Endothelial cell of umbilical vein (primary cell): ENCODE measurements at regions not wholly inside any gene's neighbourhood (a gene's known extent, or its start where the extent isn't known, plus 50 kb on each side); places are given as distances from the start of the nearest gene placed in this dataset.

ENCODE experiments used
- BruUV-seq: library from RNA; stranded (reverse); fragments of 400-500 nt; replicated peaks from 2 replicates; lab custom pipeline; 2021; lab: Mats Ljungman, UMichigan
- CTCF ChIA-PET: fragments of 300-600, 350-600 bp; sonication (Branson Sonifier 250); formaldehyde crosslinking; loops from one replicate; lab custom pipeline; 2021; ENCODE audit warnings: antibody characterized with exemption, inconsistent platforms; lab: Charles Lee
- POLR2A ChIA-PET: fragments of 300-600, 350-600 bp; sonication (Branson Sonifier 250); formaldehyde crosslinking; loops from one replicate; lab custom pipeline; 2021; ENCODE audit warnings: antibody characterized with exemption, inconsistent platforms; lab: Charles Lee
- DNase-seq: peaks from one replicate; pipeline ENCODE4 v3.0.0-alpha.2; 2011; ENCODE audit warnings: low read depth, low spot score
- FAIRE-seq: peaks from 2 replicates; lab custom pipeline; 2011; peaks lifted over from hg19 to GRCh38; lab: Jason Lieb, UNC
- H2AFZ ChIP-seq: 2 replicates; pipeline ENCODE4 v1.6.0; 2012; ENCODE audit warnings: low read depth, low read length, control low read depth, inconsistent platforms
- H3K27ac ChIP-seq: 2 replicates; pipeline ENCODE4 v1.5.1; 2011; ENCODE audit warnings: low read depth, mild to moderate bottlenecking, control low read depth, low read length, moderate library complexity; ENCODE audit not compliant: insufficient read depth
- H3K27me3 ChIP-seq, 2 experiments: 2 replicates each; pipeline versions ENCODE4 v1.6.0 to v1.6.1; 2011; ENCODE audit warnings: low read length in 2 of 2, mixed read lengths in 1 of 2; ENCODE audit not compliant: control insufficient read depth in 2 of 2, insufficient read depth in 2 of 2
- H3K36me3 ChIP-seq, 2 experiments: 2 replicates in 1 of 2; 3 replicates in 1 of 2; pipeline ENCODE4 v1.5.1; 2011; ENCODE audit warnings: low read length in 2 of 2, mild to moderate bottlenecking in 1 of 2, moderate library complexity in 1 of 2; ENCODE audit not compliant: control insufficient read depth in 2 of 2, insufficient read depth in 2 of 2; ENCODE audit errors: extremely low read depth in 1 of 2
- H3K4me1 ChIP-seq: 3 replicates; pipeline ENCODE4 v1.5.1; 2011; ENCODE audit warnings: mild to moderate bottlenecking, low read length; ENCODE audit not compliant: control insufficient read depth, insufficient read depth; ENCODE audit errors: extremely low read depth
- H3K4me2 ChIP-seq: 2 replicates; pipeline ENCODE4 v1.6.1; 2011; ENCODE audit warnings: low read length, control low read depth, mixed read lengths; ENCODE audit not compliant: insufficient read depth
- H3K4me3 ChIP-seq, 3 experiments: fragments of 200-600 bp in 1 of 3; sonication (generic), shearing (Covaris generic) in 1 of 3; replicated peaks in 1 of 3; 2 replicates each; pipeline ENCODE4 v1.5.1; 2011 to 2016; ENCODE audit warnings: control low read depth in 3 of 3, low read length in 3 of 3, mild to moderate bottlenecking in 2 of 3, inconsistent platforms in 1 of 3, low read depth in 1 of 3, moderate library complexity in 1 of 3; ENCODE audit not compliant: insufficient read depth in 1 of 3
- H3K79me2 ChIP-seq: 2 replicates; pipeline ENCODE4 v1.6.0; 2012; ENCODE audit warnings: low read length, inconsistent platforms; ENCODE audit not compliant: control insufficient read depth, insufficient read depth
- H3K9ac ChIP-seq: replicated peaks from 2 replicates; pipeline ENCODE3; 2011; ENCODE audit warnings: low read length, control low read depth; ENCODE audit not compliant: insufficient read depth; ENCODE audit errors: extremely low read depth
- H3K9me1 ChIP-seq: replicated peaks from 3 replicates; pipeline ENCODE4 v1.6.0; 2011; ENCODE audit warnings: mild to moderate bottlenecking, low read length; ENCODE audit not compliant: control insufficient read depth, insufficient read depth; ENCODE audit errors: extremely low read depth
- H3K9me3 ChIP-seq: replicated peaks from 2 replicates; pipeline ENCODE4 v1.5.1; 2012; ENCODE audit warnings: low read length, inconsistent platforms; ENCODE audit not compliant: control insufficient read depth, insufficient read depth
- H4K20me1 ChIP-seq: replicated peaks from 2 replicates; pipeline ENCODE3; 2011; ENCODE audit warnings: mild to moderate bottlenecking, low read length; ENCODE audit not compliant: control insufficient read depth, insufficient read depth; ENCODE audit errors: extremely low read depth
- EZH2 ChIP-seq: IDR thresholded peaks from 2 replicates; pipeline ENCODE4 v1.6.1; 2012; ENCODE audit warnings: borderline replicate concordance, low read depth, mild to moderate bottlenecking, moderate library complexity, low read length, inconsistent platforms; ENCODE audit not compliant: severe bottlenecking
- FOS ChIP-seq: IDR thresholded peaks from 2 replicates; pipeline ENCODE4 v1.6.1; 2011; ENCODE audit warnings: mild to moderate bottlenecking, low read length, moderate library complexity, borderline replicate concordance; ENCODE audit not compliant: insufficient read depth
- GATA2 ChIP-seq: IDR thresholded peaks from 2 replicates; pipeline ENCODE4 v1.7.0; 2011; ENCODE audit warnings: low read depth, mild to moderate bottlenecking, moderate library complexity, mixed read lengths, low read length; ENCODE audit not compliant: insufficient read length, insufficient read depth
- JUN ChIP-seq: IDR thresholded peaks from 2 replicates; pipeline ENCODE4 v1.6.1; 2011; ENCODE audit warnings: borderline replicate concordance, low read depth; ENCODE audit not compliant: insufficient read length, insufficient read depth
- POLR2A ChIP-seq: IDR thresholded peaks from 2 replicates; pipeline ENCODE4 v1.6.1; 2012; ENCODE audit warnings: low read depth, mild to moderate bottlenecking, control low read depth, low read length
- POLR2AphosphoS5 ChIP-seq: IDR thresholded peaks from 2 replicates; pipeline ENCODE4 v1.6.1; 2012; ENCODE audit warnings: low read depth, mild to moderate bottlenecking, control low read depth, low read length, moderate library complexity; ENCODE audit not compliant: insufficient read depth
- dilution Hi-C: fragments of 300-500 bp; cut with MboI; formaldehyde crosslinking; loops from one replicate; pipeline ENCODE4 v1.15.0; 2019; ENCODE audit warnings: low sequenced_read_pairs; ENCODE audit not compliant: extremely low pct_ligation_motif_present
- intact Hi-C: fragments of 100-400 bp; cut with micrococcal nuclease; formaldehyde crosslinking; loops from one replicate; pipeline ENCODE4 v1.10.0; 2022
- TF ChIP-seq, protein P1 (sequence below), 2 donors: IDR thresholded peaks; 1 replicate in 1 of 2; 2 replicates in 1 of 2; pipeline ENCODE4 v1.5.1; 2011; ENCODE audit warnings: low read length in 2 of 2, mild to moderate bottlenecking in 2 of 2, moderate library complexity in 2 of 2, control low read depth in 1 of 2, inconsistent platforms in 1 of 2, low read depth in 1 of 2; ENCODE audit not compliant: insufficient read depth in 1 of 2; ENCODE audit errors: extremely low read depth in 1 of 2
- TF ChIP-seq, protein P2 (sequence below): IDR thresholded peaks from 2 replicates; pipeline ENCODE4 v1.6.1; 2011; ENCODE audit not compliant: insufficient read depth, insufficient read length

DNA sequence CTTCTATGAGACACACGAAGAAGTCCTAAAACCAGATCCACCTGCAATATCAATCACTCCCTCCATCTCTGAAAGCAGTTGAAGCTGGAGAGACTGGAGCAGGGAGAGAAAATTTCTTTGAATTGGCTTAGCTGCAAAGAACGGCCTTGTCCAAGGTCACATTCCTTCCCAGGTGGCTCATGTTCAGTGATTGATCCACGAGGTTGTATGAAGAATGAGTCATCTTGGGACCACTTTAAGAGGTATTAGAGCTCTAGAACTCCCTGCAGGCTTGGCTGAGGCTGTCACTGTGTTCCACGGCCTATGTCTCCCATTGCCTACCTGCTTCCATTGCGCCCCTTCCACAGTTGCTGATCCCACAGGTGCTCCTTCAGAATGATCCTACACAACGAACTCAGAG is 68.2 kb downstream of the HMHB1 start:
- Histone ChIP-seq H4K20me1 (no peaks in the 10 kb centered on the region), H3K27me3 (peaks cover 0 to 2% of the 10 kb centered on the region in 2 experiments), H3K9me1 (no peaks in the 10 kb centered on the region), H3K9ac (no peak overlapping the region), H3K4me1 (no peaks in the 10 kb centered on the region), H3K4me2 (no peak overlapping the region), H3K9me3 (no peaks in the 10 kb centered on the region), H3K4me3 (no peak overlapping the region), H2AFZ (no peak overlapping the region), H3K79me2 (no peaks in the 10 kb centered on the region), H3K27ac (no peak overlapping the region), H3K36me3 (no peaks in the 10 kb centered on the region)
- ChIA-PET CTCF (interaction anchor here (1.9 kb wide), 1 partner anchor 9 kb away, joined by 6 read pairs; no protein-coding TSS in a partner anchor), POLR2A (no interaction called here)
- FAIRE-seq = no peak
- dilution Hi-C loops (no loop called here), intact Hi-C loops (no loop called here)
- no peak for DNase-seq
- TF ChIP-seq POLR2AphosphoS5 (no peak), GATA2 (no peak), POLR2A (no peak), JUN (no peak), FOS (no peak), EZH2 (no peak)
- TF ChIP-seq, protein P1, sequence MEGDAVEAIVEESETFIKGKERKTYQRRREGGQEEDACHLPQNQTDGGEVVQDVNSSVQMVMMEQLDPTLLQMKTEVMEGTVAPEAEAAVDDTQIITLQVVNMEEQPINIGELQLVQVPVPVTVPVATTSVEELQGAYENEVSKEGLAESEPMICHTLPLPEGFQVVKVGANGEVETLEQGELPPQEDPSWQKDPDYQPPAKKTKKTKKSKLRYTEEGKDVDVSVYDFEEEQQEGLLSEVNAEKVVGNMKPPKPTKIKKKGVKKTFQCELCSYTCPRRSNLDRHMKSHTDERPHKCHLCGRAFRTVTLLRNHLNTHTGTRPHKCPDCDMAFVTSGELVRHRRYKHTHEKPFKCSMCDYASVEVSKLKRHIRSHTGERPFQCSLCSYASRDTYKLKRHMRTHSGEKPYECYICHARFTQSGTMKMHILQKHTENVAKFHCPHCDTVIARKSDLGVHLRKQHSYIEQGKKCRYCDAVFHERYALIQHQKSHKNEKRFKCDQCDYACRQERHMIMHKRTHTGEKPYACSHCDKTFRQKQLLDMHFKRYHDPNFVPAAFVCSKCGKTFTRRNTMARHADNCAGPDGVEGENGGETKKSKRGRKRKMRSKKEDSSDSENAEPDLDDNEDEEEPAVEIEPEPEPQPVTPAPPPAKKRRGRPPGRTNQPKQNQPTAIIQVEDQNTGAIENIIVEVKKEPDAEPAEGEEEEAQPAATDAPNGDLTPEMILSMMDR (IDR thresholded peaks at IDR 0.05; ENCODE audit: extremely low read depth in 1 of 2, insufficient read depth in 1 of 2, low read depth in 1 of 2, low read length in 2 of 2) = no peak
- TF ChIP-seq, protein P2, sequence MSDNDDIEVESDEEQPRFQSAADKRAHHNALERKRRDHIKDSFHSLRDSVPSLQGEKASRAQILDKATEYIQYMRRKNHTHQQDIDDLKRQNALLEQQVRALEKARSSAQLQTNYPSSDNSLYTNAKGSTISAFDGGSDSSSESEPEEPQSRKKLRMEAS = no peak
- BruUV-seq = no TSS peak
